ENCODE measurements at regions not wholly inside any gene's neighbourhood (a gene's known extent, or its start where the extent isn't known, plus 50 kb on each side); places are given as distances from the start of the nearest gene placed in this dataset.
"Not testable (repeated sequence)": the region's sequence is repeated elsewhere in the genome, so short reads cannot be mapped to it uniquely, and the experiment has no call there.

- Histone ChIP-seq H3K4me3 (ENCODE audit: low read depth, low read length) (no peak overlapping the region), H3K9me3 (ENCODE audit: severe bottlenecking) (no peaks in the 10 kb centered on the region), H3K27ac (no peak overlapping the region), H3K36me3 (no peaks in the 10 kb centered on the region), H3K27me3 (ENCODE audit: insufficient read depth, low read depth, severe bottlenecking) (no peaks in the 10 kb centered on the region)
- DNase-seq: no peak
- no peak for TF ChIP-seq CTCF (IDR thresholded peaks at IDR 0.05; ENCODE audit: low read depth, low read length)
Observed at GRCh38 chr2:223319601-223320000, 267.6 kb downstream of the KCNE4 start.

- H3K27ac ChIP-seq: no peak overlapping the region
- H3K27me3 ChIP-seq (ENCODE audit: insufficient read depth, low read depth, severe bottlenecking): no peaks in the 10 kb centered on the region
- no peaks in the 10 kb centered on the region for H3K36me3 ChIP-seq
- H3K4me3 ChIP-seq (ENCODE audit: low read depth, low read length): no peak overlapping the region
- no peak for TF ChIP-seq CTCF (IDR thresholded peaks at IDR 0.05; ENCODE audit: low read depth, low read length)
- no peak for DNase-seq
- H3K9me3 ChIP-seq (ENCODE audit: severe bottlenecking): no peaks in the 10 kb centered on the region
Observed at GRCh38 chr2:223324402-223324801, 272.4 kb downstream of the KCNE4 start.

- H3K9me3 ChIP-seq (ENCODE audit: severe bottlenecking): no peaks in the 10 kb centered on the region
- H3K4me3 ChIP-seq (ENCODE audit: low read depth, low read length): no peak overlapping the region
- TF ChIP-seq CTCF (IDR thresholded peaks at IDR 0.05; ENCODE audit: low read depth, low read length): no peak
- no peak for DNase-seq
- H3K27ac ChIP-seq: no peak overlapping the region
- no peaks in the 10 kb centered on the region for H3K27me3 ChIP-seq (ENCODE audit: insufficient read depth, low read depth, severe bottlenecking)
- H3K36me3 ChIP-seq: no peaks in the 10 kb centered on the region
Observed at GRCh38 chr2:223328578-223328977, 273.6 kb downstream of the SCG2 start.

- H3K36me3 ChIP-seq; H3K9me3 ChIP-seq (ENCODE audit: severe bottlenecking); DNase-seq; H3K27ac ChIP-seq; H3K4me3 ChIP-seq (ENCODE audit: low read depth, low read length); H3K27me3 ChIP-seq (ENCODE audit: insufficient read depth, low read depth, severe bottlenecking): not testable (repeated sequence)
Observed at GRCh38 chr2:223330747-223331146, 271.4 kb downstream of the SCG2 start.

- H3K27ac ChIP-seq: no peak overlapping the region
- H3K9me3 ChIP-seq (ENCODE audit: severe bottlenecking): no peaks in the 10 kb centered on the region
- H3K27me3 ChIP-seq (ENCODE audit: insufficient read depth, low read depth, severe bottlenecking): no peaks in the 10 kb centered on the region
- H3K4me3 ChIP-seq (ENCODE audit: low read depth, low read length): no peak overlapping the region
- no peaks in the 10 kb centered on the region for H3K36me3 ChIP-seq
- DNase-seq: no peak
- no peak for TF ChIP-seq CTCF (IDR thresholded peaks at IDR 0.05; ENCODE audit: low read depth, low read length)
Observed at GRCh38 chr2:223338016-223338415, 264.1 kb downstream of the SCG2 start.

GRCh38 chr2:223357076-223357475 lies 245.1 kb downstream of the SCG2 start:
- Histone ChIP-seq H3K4me3 (ENCODE audit: low read depth, low read length) (no peak overlapping the region), H3K27ac (no peak overlapping the region), H3K9me3 (ENCODE audit: severe bottlenecking) (no peaks in the 10 kb centered on the region), H3K27me3 (ENCODE audit: insufficient read depth, low read depth, severe bottlenecking) (no peaks in the 10 kb centered on the region), H3K36me3 (no peaks in the 10 kb centered on the region)
- no peak for DNase-seq
- no peak for TF ChIP-seq CTCF (IDR thresholded peaks at IDR 0.05; ENCODE audit: low read depth, low read length)
